ENCODE measurements at regions not wholly inside any gene's neighbourhood (a gene's known extent, or its start where the extent isn't known, plus 50 kb on each side); places are given as distances from the start of the nearest gene placed in this dataset.

DNA sequence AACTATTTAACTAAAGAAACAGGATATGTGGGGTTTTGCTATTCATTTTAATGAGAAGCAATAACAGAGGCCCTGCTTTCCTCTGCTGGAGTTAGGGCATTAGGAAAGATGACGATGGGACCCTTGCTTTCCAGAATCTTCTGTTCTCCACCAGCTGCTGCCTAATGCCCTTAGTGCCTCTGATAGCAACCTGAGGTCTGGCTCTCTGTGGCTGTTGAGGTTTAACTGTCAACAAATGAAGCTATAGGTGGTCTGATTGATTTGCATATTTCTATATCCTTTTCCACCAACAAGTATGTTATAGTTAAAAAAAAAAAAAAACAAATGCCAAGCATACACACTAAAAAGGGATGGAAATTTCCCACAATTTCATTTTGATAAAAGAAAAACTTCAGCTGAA, 115.1 kb upstream of the NCK2 start:
- Histone ChIP-seq H3K36me3 (ENCODE audit: insufficient read depth, low read length) (no peaks in the 10 kb centered on the region; the same call in 1 of the 2 replicates), H3K4me3 (ENCODE audit: low read length, poor library complexity, severe bottlenecking) (peak overlapping the region; percentile 9), H3K79me2 (ENCODE audit: insufficient read depth, low read length) (no peaks in the 10 kb centered on the region), H3K27me3 (ENCODE audit: insufficient read depth, low read length, poor library complexity, severe bottlenecking) (no peaks in the 10 kb centered on the region), H3K4me1 (ENCODE audit: insufficient read depth, low read length, poor library complexity, severe bottlenecking) (peaks cover 22% of the 10 kb centered on the region), H3K9me2 (replicated peaks; ENCODE audit: low read depth, low read length) (no peaks in the 10 kb centered on the region), H2AFZ (ENCODE audit: low read length) (peak overlapping the region; percentile 53; the same call in 1 of the 2 replicates), H3K9me3 (ENCODE audit: insufficient read depth, low read depth, low read length) (no peaks in the 10 kb centered on the region), H4K20me1 (ENCODE audit: insufficient read depth, low read length, poor library complexity, severe bottlenecking) (no peaks in the 10 kb centered on the region), H3K9ac (ENCODE audit: low read depth, low read length, poor library complexity, severe bottlenecking) (no peak overlapping the region), H3K4me2 (ENCODE audit: low read depth, low read length, poor library complexity, severe bottlenecking) (peak overlapping the region; percentile 21), H3F3A (ENCODE audit: low read depth) (no peaks in the 10 kb centered on the region)
- TF ChIP-seq, protein P1, sequence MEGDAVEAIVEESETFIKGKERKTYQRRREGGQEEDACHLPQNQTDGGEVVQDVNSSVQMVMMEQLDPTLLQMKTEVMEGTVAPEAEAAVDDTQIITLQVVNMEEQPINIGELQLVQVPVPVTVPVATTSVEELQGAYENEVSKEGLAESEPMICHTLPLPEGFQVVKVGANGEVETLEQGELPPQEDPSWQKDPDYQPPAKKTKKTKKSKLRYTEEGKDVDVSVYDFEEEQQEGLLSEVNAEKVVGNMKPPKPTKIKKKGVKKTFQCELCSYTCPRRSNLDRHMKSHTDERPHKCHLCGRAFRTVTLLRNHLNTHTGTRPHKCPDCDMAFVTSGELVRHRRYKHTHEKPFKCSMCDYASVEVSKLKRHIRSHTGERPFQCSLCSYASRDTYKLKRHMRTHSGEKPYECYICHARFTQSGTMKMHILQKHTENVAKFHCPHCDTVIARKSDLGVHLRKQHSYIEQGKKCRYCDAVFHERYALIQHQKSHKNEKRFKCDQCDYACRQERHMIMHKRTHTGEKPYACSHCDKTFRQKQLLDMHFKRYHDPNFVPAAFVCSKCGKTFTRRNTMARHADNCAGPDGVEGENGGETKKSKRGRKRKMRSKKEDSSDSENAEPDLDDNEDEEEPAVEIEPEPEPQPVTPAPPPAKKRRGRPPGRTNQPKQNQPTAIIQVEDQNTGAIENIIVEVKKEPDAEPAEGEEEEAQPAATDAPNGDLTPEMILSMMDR (conservative IDR thresholded peaks at IDR 0.05; ENCODE audit: low read length): no peak
- TF ChIP-seq EZH2phosphoT487 (IDR thresholded peaks at IDR 0.05; ENCODE audit: borderline replicate concordance): no peak

DNA sequence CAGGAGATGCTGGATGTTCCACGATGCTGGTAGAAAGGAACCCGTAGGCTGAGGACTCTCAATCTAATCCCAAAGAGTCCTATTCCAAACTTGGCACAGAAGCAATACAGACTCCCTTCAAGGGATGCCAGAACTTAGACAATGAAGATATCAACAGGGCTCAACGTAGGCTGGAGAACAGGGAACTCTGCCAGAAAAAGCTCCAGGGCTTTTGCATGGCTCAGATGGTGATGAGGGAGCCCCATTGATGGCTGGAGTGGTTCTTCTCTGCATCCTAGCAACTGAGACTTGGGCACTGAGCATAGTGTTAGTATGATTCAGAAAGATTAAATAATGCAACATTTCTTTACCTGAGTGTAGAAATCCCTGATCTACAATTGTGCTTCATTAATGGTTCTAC, 117.2 kb upstream of the NCK2 start:
- no peaks in the 10 kb centered on the region for H3K27me3 ChIP-seq (ENCODE audit: insufficient read depth, low read length, poor library complexity, severe bottlenecking)
- no peak overlapping the region for H3K9ac ChIP-seq (ENCODE audit: low read depth, low read length, poor library complexity, severe bottlenecking)
- H4K20me1 ChIP-seq (ENCODE audit: insufficient read depth, low read length, poor library complexity, severe bottlenecking): no peaks in the 10 kb centered on the region
- no peaks in the 10 kb centered on the region; the same call in 1 of the 2 replicates for H3K36me3 ChIP-seq (ENCODE audit: insufficient read depth, low read length)
- no peak overlapping the region for H3K4me3 ChIP-seq (ENCODE audit: low read length, poor library complexity, severe bottlenecking)
- no peak overlapping the region for H3K4me2 ChIP-seq (ENCODE audit: low read depth, low read length, poor library complexity, severe bottlenecking)
- no peak overlapping the region for H2AFZ ChIP-seq (ENCODE audit: low read length)
- H3K9me3 ChIP-seq (ENCODE audit: insufficient read depth, low read depth, low read length): no peaks in the 10 kb centered on the region
- H3F3A ChIP-seq (ENCODE audit: low read depth): no peaks in the 10 kb centered on the region
- H3K4me1 ChIP-seq (ENCODE audit: insufficient read depth, low read length, poor library complexity, severe bottlenecking): peaks cover 22% of the 10 kb centered on the region
- no peaks in the 10 kb centered on the region for H3K79me2 ChIP-seq (ENCODE audit: insufficient read depth, low read length)
- no peaks in the 10 kb centered on the region for H3K9me2 ChIP-seq (replicated peaks; ENCODE audit: low read depth, low read length)
- no peak for TF ChIP-seq EZH2phosphoT487 (IDR thresholded peaks at IDR 0.05; ENCODE audit: borderline replicate concordance)
- TF ChIP-seq, protein P1 (conservative IDR thresholded peaks at IDR 0.05; ENCODE audit: low read length): no peak

DNA sequence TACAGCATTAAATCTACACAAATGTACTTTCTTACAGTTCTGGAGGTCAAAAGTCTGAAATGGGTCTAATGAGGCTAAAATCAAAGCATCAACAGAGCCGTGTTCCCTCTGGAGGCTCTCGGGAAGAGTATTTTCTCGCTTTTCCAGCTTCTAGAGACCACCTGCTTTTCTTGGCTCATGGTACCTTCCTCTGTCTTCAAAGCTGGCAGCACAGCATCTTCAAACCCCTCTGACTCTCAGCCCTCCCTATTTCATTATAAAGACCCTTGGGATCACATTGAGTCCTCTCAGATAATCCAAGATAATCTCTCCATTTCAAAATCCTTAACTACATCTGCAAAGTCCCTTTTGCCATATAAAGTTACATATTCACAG, 117.8 kb upstream of the NCK2 start:
- no peaks in the 10 kb centered on the region for H3K79me2 ChIP-seq (ENCODE audit: insufficient read depth, low read length)
- no peaks in the 10 kb centered on the region for H3K27me3 ChIP-seq (ENCODE audit: insufficient read depth, low read length, poor library complexity, severe bottlenecking)
- no peak overlapping the region for H3K9ac ChIP-seq (ENCODE audit: low read depth, low read length, poor library complexity, severe bottlenecking)
- no peaks in the 10 kb centered on the region for H3K9me2 ChIP-seq (replicated peaks; ENCODE audit: low read depth, low read length)
- H3K4me3 ChIP-seq (ENCODE audit: low read length, poor library complexity, severe bottlenecking): no peak overlapping the region
- TF ChIP-seq EZH2phosphoT487 (IDR thresholded peaks at IDR 0.05; ENCODE audit: borderline replicate concordance): no peak
- TF ChIP-seq, protein P1 (conservative IDR thresholded peaks at IDR 0.05; ENCODE audit: low read length): no peak
- H2AFZ ChIP-seq (ENCODE audit: low read length): no peak overlapping the region
- peaks cover 22% of the 10 kb centered on the region for H3K4me1 ChIP-seq (ENCODE audit: insufficient read depth, low read length, poor library complexity, severe bottlenecking)
- no peak overlapping the region for H3K4me2 ChIP-seq (ENCODE audit: low read depth, low read length, poor library complexity, severe bottlenecking)
- H3K36me3 ChIP-seq (ENCODE audit: insufficient read depth, low read length): no peaks in the 10 kb centered on the region; the same call in 1 of the 2 replicates
- H4K20me1 ChIP-seq (ENCODE audit: insufficient read depth, low read length, poor library complexity, severe bottlenecking): no peaks in the 10 kb centered on the region
- no peaks in the 10 kb centered on the region for H3K9me3 ChIP-seq (ENCODE audit: insufficient read depth, low read depth, low read length)
- H3F3A ChIP-seq (ENCODE audit: low read depth): no peaks in the 10 kb centered on the region
